Inferior parietal cortex (tissue), 1 donor: ENCODE measurements at regions not wholly inside any gene's neighbourhood (a gene's known extent, or its start where the extent isn't known, plus 50 kb on each side); places are given as distances from the start of the nearest gene placed in this dataset.

Source experiments
- DNase-seq: peaks from one replicate; pipeline ENCODE4 v3.0.0-alpha.2; 2016; ENCODE audit errors: extremely low spot score

GRCh38 chr7:3194501-3195141 is 106.4 kb upstream of the SDK1 start:
- no peak for DNase-seq

GRCh38 chr7:3195160-3195559 is 105.9 kb upstream of the SDK1 start:
- no peak for DNase-seq

- DNase-seq: no peak
These were observed 104.2 kb upstream of the SDK1 start for GRCh38 chr7:3196629-3197400.

- DNase-seq: no peak
These were observed 103.4 kb upstream of the SDK1 start for GRCh38 chr7:3197567-3198213.

- DNase-seq: no peak
These were observed 102.7 kb upstream of the SDK1 start for GRCh38 chr7:3198316-3198715.

GRCh38 chr7:3200504-3200903 is 100.5 kb upstream of the SDK1 start:
- DNase-seq: no peak

- DNase-seq: no peak
These were observed 99.7 kb upstream of the SDK1 start for GRCh38 chr7:3201306-3201705.

- DNase-seq: no peak
These were observed 98.9 kb upstream of the SDK1 start for GRCh38 chr7:3201937-3202710.

GRCh38 chr7:3204526-3204925 is 96.5 kb upstream of the SDK1 start:
- DNase-seq: no peak

GRCh38 chr7:3206101-3206500 is 95.0 kb upstream of the SDK1 start:
- DNase-seq: no peak

GRCh38 chr7:3206771-3207191 is 94.3 kb upstream of the SDK1 start:
- no peak for DNase-seq

- DNase-seq: no peak
These were observed 93.6 kb upstream of the SDK1 start for GRCh38 chr7:3207387-3207902.

GRCh38 chr7:3210531-3210930 is 90.5 kb upstream of the SDK1 start:
- no peak for DNase-seq

GRCh38 chr7:3214090-3214413 is 87.0 kb upstream of the SDK1 start:
- DNase-seq: no peak

- DNase-seq: no peak
These were observed 85.1 kb upstream of the SDK1 start for GRCh38 chr7:3215624-3216585.

- no peak for DNase-seq
These were observed 83.9 kb upstream of the SDK1 start for GRCh38 chr7:3217166-3217565.

- DNase-seq: peak; percentile 5
These were observed 82.4 kb upstream of the SDK1 start for GRCh38 chr7:3218411-3219225.

- no peak for DNase-seq
These were observed 71.1 kb upstream of the SDK1 start for GRCh38 chr7:3229904-3230470.

GRCh38 chr7:3230908-3231307 is 70.1 kb upstream of the SDK1 start:
- no peak for DNase-seq

- no peak for DNase-seq
These were observed 68.8 kb upstream of the SDK1 start for GRCh38 chr7:3232228-3232627.
